ENCODE measurements at regions not wholly inside any gene's neighbourhood (a gene's known extent, or its start where the extent isn't known, plus 50 kb on each side); places are given as distances from the start of the nearest gene placed in this dataset.
A peak's percentile ranks its signal among the peaks of the same experiment; 100 is the strongest.

- H3K27me3 Mint-ChIP-seq (ENCODE audit: low read depth), result no peaks in the 10 kb centered on the region; the same call in 1 of the 2 replicates
- no peak overlapping the region for H3K4me3 Mint-ChIP-seq
- ChIA-PET POLR2A (no interaction called here), CTCF (no interaction called here)
- no peak overlapping the region for H3K27ac Mint-ChIP-seq
- no peaks in the 10 kb centered on the region; the same call in 1 of the 2 replicates for H3K36me3 Mint-ChIP-seq
- no peaks in the 10 kb centered on the region for H3K9me3 Mint-ChIP-seq
- DNase-seq (ENCODE audit: low spot score), result no peak
- peak; percentile 78 for ATAC-seq
- H3K4me1 Mint-ChIP-seq, result peaks cover 13% of the 10 kb centered on the region
- TF ChIP-seq SMAD4 (CRISPR knock-in tag; IDR thresholded peaks at IDR 0.05) (no peak), CBFB (CRISPR knock-in tag; IDR thresholded peaks at IDR 0.05; ENCODE audit: low read depth) (no peak), GRHL2 (CRISPR knock-in tag; IDR thresholded peaks at IDR 0.05; ENCODE audit: insufficient replicate concordance, severe bottlenecking) (no peak), JAZF1 (CRISPR knock-in tag; IDR thresholded peaks at IDR 0.05) (no peak), TCF7 (CRISPR knock-in tag; IDR thresholded peaks at IDR 0.05; ENCODE audit: low read depth) (no peak), CREM (CRISPR knock-in tag; IDR thresholded peaks at IDR 0.05) (no peak), FOXK1 (CRISPR knock-in tag; IDR thresholded peaks at IDR 0.05) (no peak), IRF1 (CRISPR knock-in tag; IDR thresholded peaks at IDR 0.05) (no peak), STAT6 (CRISPR knock-in tag; conservative IDR thresholded peaks at IDR 0.05; ENCODE audit: low read depth) (no peak), ZNF281 (CRISPR knock-in tag; IDR thresholded peaks at IDR 0.05) (no peak), USF1 (CRISPR knock-in tag; IDR thresholded peaks at IDR 0.05) (no peak), ATF2 (CRISPR knock-in tag; IDR thresholded peaks at IDR 0.05; ENCODE audit: borderline replicate concordance, low read depth) (no peak), CREB1 (CRISPR knock-in tag; IDR thresholded peaks at IDR 0.05) (no peak)
- TF ChIP-seq, protein P1, sequence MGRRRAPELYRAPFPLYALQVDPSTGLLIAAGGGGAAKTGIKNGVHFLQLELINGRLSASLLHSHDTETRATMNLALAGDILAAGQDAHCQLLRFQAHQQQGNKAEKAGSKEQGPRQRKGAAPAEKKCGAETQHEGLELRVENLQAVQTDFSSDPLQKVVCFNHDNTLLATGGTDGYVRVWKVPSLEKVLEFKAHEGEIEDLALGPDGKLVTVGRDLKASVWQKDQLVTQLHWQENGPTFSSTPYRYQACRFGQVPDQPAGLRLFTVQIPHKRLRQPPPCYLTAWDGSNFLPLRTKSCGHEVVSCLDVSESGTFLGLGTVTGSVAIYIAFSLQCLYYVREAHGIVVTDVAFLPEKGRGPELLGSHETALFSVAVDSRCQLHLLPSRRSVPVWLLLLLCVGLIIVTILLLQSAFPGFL (CRISPR knock-in tag; IDR thresholded peaks at IDR 0.05; ENCODE audit: borderline replicate concordance), result no peak
- TF ChIP-seq, protein P2, sequence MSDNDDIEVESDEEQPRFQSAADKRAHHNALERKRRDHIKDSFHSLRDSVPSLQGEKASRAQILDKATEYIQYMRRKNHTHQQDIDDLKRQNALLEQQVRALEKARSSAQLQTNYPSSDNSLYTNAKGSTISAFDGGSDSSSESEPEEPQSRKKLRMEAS (CRISPR knock-in tag; IDR thresholded peaks at IDR 0.05), result no peak
These were observed 903.7 kb downstream of the TDRD15 start for GRCh38 chr2:22027345-22028005.

All from WTC11 (cell line).